CD14-positive monocyte (primary cell): ENCODE measurements at regions not wholly inside any gene's neighbourhood (a gene's known extent, or its start where the extent isn't known, plus 50 kb on each side); places are given as distances from the start of the nearest gene placed in this dataset.

Source experiments
- DNase-seq, 3 donors: peaks; one replicate each; pipeline ENCODE4 v3.0.0-alpha.2; 2011 to 2022
- H2AFZ ChIP-seq: 2 replicates; pipeline ENCODE4 v1.6.0; 2012; ENCODE audit warnings: mild to moderate bottlenecking, low read depth, low read length, inconsistent platforms; ENCODE audit not compliant: insufficient read depth, poor library complexity, severe bottlenecking
- H3K27ac ChIP-seq, 2 donors: 1 replicate in 1 of 2; 2 replicates in 1 of 2; pipeline ENCODE4 v1.5.1; 2012 to 2013; ENCODE audit warnings: low read length in 2 of 2, control low read depth in 1 of 2, inconsistent platforms in 1 of 2, low read depth in 1 of 2, mild to moderate bottlenecking in 1 of 2
- H3K27me3 ChIP-seq, 2 donors: one replicate each; pipeline versions ENCODE4 v1.6.0 to v1.6.1; 2011 to 2013; ENCODE audit warnings: low read length in 2 of 2; ENCODE audit not compliant: control insufficient read depth in 2 of 2, insufficient read depth in 2 of 2
- H3K36me3 ChIP-seq, 2 donors: replicated peaks in 1 of 2; 1 replicate in 1 of 2; 2 replicates in 1 of 2; pipeline versions ENCODE4 v1.5.1 to v1.6.1; 2012 to 2013; ENCODE audit warnings: low read length in 2 of 2, control low read depth in 1 of 2, inconsistent platforms in 1 of 2, mild to moderate bottlenecking in 1 of 2; ENCODE audit not compliant: insufficient read depth in 2 of 2, control insufficient read depth in 1 of 2
- H3K4me1 ChIP-seq, 2 donors: 1 replicate in 1 of 2; 2 replicates in 1 of 2; pipeline versions ENCODE4 v1.5.1 to v1.6.1; 2012 to 2013; ENCODE audit warnings: low read length in 2 of 2, control low read depth in 1 of 2, inconsistent platforms in 1 of 2, mild to moderate bottlenecking in 1 of 2, moderate library complexity in 1 of 2; ENCODE audit not compliant: insufficient read depth in 2 of 2, control insufficient read depth in 1 of 2
- H3K4me2 ChIP-seq: replicated peaks from 2 replicates; pipeline ENCODE3; 2012; ENCODE audit warnings: low read length, moderate library complexity, mild to moderate bottlenecking; ENCODE audit not compliant: poor library complexity, severe bottlenecking; ENCODE audit errors: extremely low read depth
- H3K4me3 ChIP-seq, 3 experiments: fragments of 200-600 bp in 1 of 3; sonication (generic) in 1 of 3; replicated peaks in 1 of 3; 1 replicate in 2 of 3; 2 replicates in 1 of 3; pipeline ENCODE4 v1.5.1; 2011 to 2013; ENCODE audit warnings: low read length in 3 of 3, mild to moderate bottlenecking in 3 of 3, control low read depth in 2 of 3, low read depth in 2 of 3, inconsistent platforms in 1 of 3, moderate library complexity in 1 of 3
- H3K79me2 ChIP-seq: 2 replicates; pipeline ENCODE4 v1.6.0; 2012; ENCODE audit warnings: mild to moderate bottlenecking, control low read depth, inconsistent platforms, low read length, moderate library complexity; ENCODE audit not compliant: insufficient read depth
- H3K9ac ChIP-seq: 2 replicates; pipeline ENCODE4 v1.6.0; 2017; ENCODE audit warnings: low read length, mild to moderate bottlenecking; ENCODE audit not compliant: insufficient read depth, poor library complexity, severe bottlenecking
- H3K9me3 ChIP-seq, 2 donors: replicated peaks in 1 of 2; 1 replicate in 1 of 2; 2 replicates in 1 of 2; pipeline versions ENCODE4 v1.5.1 to v1.6.1; 2012 to 2013; ENCODE audit warnings: low read length in 2 of 2, control low read depth in 1 of 2; ENCODE audit not compliant: control insufficient read depth in 1 of 2, insufficient read depth in 1 of 2
- H4K20me1 ChIP-seq: 2 replicates; pipeline ENCODE4 v1.6.0; 2012; ENCODE audit warnings: mild to moderate bottlenecking, low read length, control low read depth, moderate library complexity; ENCODE audit not compliant: insufficient read depth
- H3K27ac Mint-ChIP-seq, 7 donors: one replicate each; pipeline ENCODE4 v1.8.0; 2020; ENCODE audit warnings: mild to moderate bottlenecking in 7 of 7, mixed read lengths in 7 of 7, moderate library complexity in 6 of 7, inconsistent platforms in 2 of 7
- H3K27me3 Mint-ChIP-seq, 3 donors: one replicate each; pipeline ENCODE4 v1.8.0; 2021 to 2022; ENCODE audit warnings: low read depth in 3 of 3, mild to moderate bottlenecking in 3 of 3, mixed read lengths in 3 of 3, moderate library complexity in 3 of 3, inconsistent platforms in 1 of 3
- H3K36me3 Mint-ChIP-seq, 2 donors: one replicate each; pipeline ENCODE4 v1.8.0; 2020; ENCODE audit warnings: mixed read lengths in 2 of 2, inconsistent platforms in 1 of 2, mild to moderate bottlenecking in 1 of 2
- H3K4me1 Mint-ChIP-seq: one replicate; pipeline ENCODE4 v1.8.0; 2020; ENCODE audit warnings: mild to moderate bottlenecking, mixed read lengths
- H3K4me3 Mint-ChIP-seq, 2 donors: one replicate each; pipeline ENCODE4 v1.8.0; 2020; ENCODE audit warnings: mild to moderate bottlenecking in 2 of 2, mixed read lengths in 2 of 2, moderate library complexity in 1 of 2
- H3K9me3 Mint-ChIP-seq, 7 donors: one replicate each; pipeline ENCODE4 v1.8.0; 2020 to 2022; ENCODE audit warnings: mixed read lengths in 7 of 7, mild to moderate bottlenecking in 6 of 7, moderate library complexity in 6 of 7, inconsistent platforms in 2 of 7
- CTCF ChIP-seq: fragments of 200-600 bp; IDR thresholded peaks from one replicate; pipeline ENCODE4 v1.8.0; 2022; ENCODE audit warnings: antibody characterized with exemption, mild to moderate bottlenecking
- WGBS: methylation state at CpG from one replicate; pipeline ENCODE4 v1.1.5; 2013; ENCODE audit warnings: missing lambda C conversion rate; ENCODE audit not compliant: insufficient coverage; 5-methylcytosine and 5-hydroxymethylcytosine counted together
- intact Hi-C, 2 donors: fragments of 100-400 bp; cut with micrococcal nuclease; formaldehyde crosslinking; loops; one replicate each; pipeline versions ENCODE4 v1.15.0 to v1.15.1; 2023

GRCh38 chr20:23152902-23153301, 66.8 kb upstream of the CD93 start:
- Mint-ChIP-seq H3K27ac (peak overlapping the region; percentile 95 to 100 (median 100)), H3K27me3 (peaks cover 0 to 3% (median 0%) of the 10 kb centered on the region in 3 donors), H3K4me3 (peak overlapping the region in 1 of 2 donors; percentile 57), H3K36me3 (peaks cover 18 to 21% of the 10 kb centered on the region in 2 donors), H3K9me3 (peaks cover 0 to 2% (median 0%) of the 10 kb centered on the region in 7 donors), H3K4me1 (peaks cover 100% of the 10 kb centered on the region)
- H3K27ac ChIP-seq: peak overlapping the region; percentile 86 to 100
- H3K4me1 ChIP-seq: peaks cover 96 to 98% of the 10 kb centered on the region in 2 donors
- no peak for TF ChIP-seq CTCF
- H3K36me3 ChIP-seq: no peaks in the 10 kb centered on the region
- no peaks in the 10 kb centered on the region for H3K9me3 ChIP-seq
- H2AFZ ChIP-seq: no peak overlapping the region
- intact Hi-C loops: loop anchor here (5.0 to 10.0 kb wide), 3 partner anchors 36 to 212 kb away; partner anchors contain the start of gene GZF1 (in 1 of the 2)
- H3K4me2 ChIP-seq: peak overlapping the region; percentile 11
- no CpG with 5 or more reads among the region's 3 CpGs for WGBS
- peak overlapping the region; percentile 57 for H3K9ac ChIP-seq
- H4K20me1 ChIP-seq: no peaks in the 10 kb centered on the region
- no peaks in the 10 kb centered on the region for H3K27me3 ChIP-seq
- H3K79me2 ChIP-seq: peaks cover 3% of the 10 kb centered on the region
- no peak overlapping the region for H3K4me3 ChIP-seq
- no peak for DNase-seq

DNA sequence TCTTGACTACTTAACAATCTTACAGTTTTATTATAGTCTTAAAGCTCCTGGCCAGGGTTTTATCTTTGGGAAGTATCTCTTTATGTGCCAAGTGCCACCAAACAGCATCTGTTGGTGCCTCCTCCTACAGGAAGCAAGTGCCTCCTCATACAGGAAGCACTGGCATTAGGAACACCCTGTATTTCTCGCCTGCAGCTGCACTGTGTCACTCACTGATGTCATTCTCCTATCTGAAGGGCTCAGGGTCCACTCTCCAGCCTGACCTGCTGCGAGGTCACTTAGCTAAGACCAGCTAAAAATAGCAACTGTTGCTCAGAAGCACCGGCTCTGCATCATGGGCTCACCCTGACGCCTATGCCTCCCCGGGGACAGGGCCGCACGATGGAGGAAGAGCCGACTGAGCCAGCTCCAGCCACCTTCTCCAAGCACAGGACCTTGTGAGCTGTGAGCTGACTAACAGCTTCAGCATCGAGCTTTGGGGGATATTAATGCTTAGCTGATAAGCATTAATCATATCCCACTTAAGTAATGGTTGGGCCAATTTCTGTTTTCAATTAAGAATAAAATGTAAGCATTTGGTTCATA, 66.3 kb upstream of the CD93 start:
- Histone ChIP-seq H3K9ac (peak overlapping the region; percentile 65), H3K79me2 (peaks cover 3% of the 10 kb centered on the region), H3K27ac (peak overlapping the region; percentile 86 to 100), H3K9me3 (no peaks in the 10 kb centered on the region), H2AFZ (no peak overlapping the region), H4K20me1 (no peaks in the 10 kb centered on the region), H3K36me3 (no peaks in the 10 kb centered on the region), H3K4me2 (peak overlapping the region; percentile 11), H3K27me3 (no peaks in the 10 kb centered on the region), H3K4me3 (no peak overlapping the region), H3K4me1 (peaks cover 96% of the 10 kb centered on the region in 2 donors)
- Mint-ChIP-seq H3K27me3 (peaks cover 0 to 3% (median 0%) of the 10 kb centered on the region in 3 donors), H3K36me3 (peaks cover 18 to 21% of the 10 kb centered on the region in 2 donors), H3K4me1 (peaks cover 100% of the 10 kb centered on the region), H3K9me3 (peaks cover 0 to 2% (median 0%) of the 10 kb centered on the region in 7 donors), H3K4me3 (peak overlapping the region; percentile 41 to 57), H3K27ac (peak overlapping the region; percentile 95 to 100 (median 100))
- peak; percentile 97 to 98 (median 97) for DNase-seq
- intact Hi-C loops: loop anchor here (5.0 to 10.0 kb wide), 3 partner anchors 35 to 212 kb away; partner anchors contain the start of gene GZF1 (in 1 of the 2)
- WGBS: 0% methylated on average over 4 of the region's 9 CpGs
- TF ChIP-seq CTCF: no peak
